Mesodermal cell (in vitro differentiated cells): ENCODE measurements at regions not wholly inside any gene's neighbourhood (a gene's known extent, or its start where the extent isn't known, plus 50 kb on each side); places are given as distances from the start of the nearest gene placed in this dataset.
"Not testable (repeated sequence)": the region's sequence is repeated elsewhere in the genome, so short reads cannot be mapped to it uniquely, and the experiment has no call there.

Experiments used
- H3K27ac ChIP-seq: 2 replicates; pipeline ENCODE4 v1.7.0; 2013; ENCODE audit warnings: mild to moderate bottlenecking, low read depth, low read length, moderate library complexity; ENCODE audit not compliant: severe bottlenecking
- H3K36me3 ChIP-seq: 2 replicates; pipeline ENCODE4 v1.7.1; 2013; ENCODE audit warnings: mild to moderate bottlenecking, low read length, moderate library complexity; ENCODE audit not compliant: control insufficient read depth, insufficient read depth
- H3K4me1 ChIP-seq: one replicate; pipeline ENCODE4 v1.7.1; 2013; ENCODE audit warnings: mild to moderate bottlenecking, low read length; ENCODE audit not compliant: insufficient read depth, control insufficient read depth, poor library complexity, severe bottlenecking
- H3K4me3 ChIP-seq: 2 replicates; pipeline ENCODE4 v1.7.0; 2013; ENCODE audit warnings: low read length, control low read depth, mild to moderate bottlenecking; ENCODE audit not compliant: insufficient read depth, poor library complexity, severe bottlenecking; ENCODE audit errors: extremely low read depth
- H3K9me3 ChIP-seq: 2 replicates; pipeline ENCODE4 v1.7.1; 2013; ENCODE audit warnings: mild to moderate bottlenecking, low read length, moderate library complexity; ENCODE audit not compliant: control insufficient read depth
- WGBS, 2 experiments: methylation state at CpG; one replicate each; pipeline ENCODE4 v1.1.5; 2013; ENCODE audit warnings: missing lambda C conversion rate in 2 of 2; ENCODE audit not compliant: insufficient coverage in 2 of 2; 5-methylcytosine and 5-hydroxymethylcytosine counted together

GRCh38 chr2:180840641-180841040, 139.8 kb upstream of the UBE2E3 start:
- Histone ChIP-seq H3K9me3 (no peaks in the 10 kb centered on the region), H3K4me1 (no peaks in the 10 kb centered on the region), H3K4me3 (no peak overlapping the region), H3K36me3 (no peaks in the 10 kb centered on the region), H3K27ac (no peak overlapping the region)
- WGBS, 2 experiments: 85 to 90% methylated on average over 6 of the region's 9 CpGs

DNA sequence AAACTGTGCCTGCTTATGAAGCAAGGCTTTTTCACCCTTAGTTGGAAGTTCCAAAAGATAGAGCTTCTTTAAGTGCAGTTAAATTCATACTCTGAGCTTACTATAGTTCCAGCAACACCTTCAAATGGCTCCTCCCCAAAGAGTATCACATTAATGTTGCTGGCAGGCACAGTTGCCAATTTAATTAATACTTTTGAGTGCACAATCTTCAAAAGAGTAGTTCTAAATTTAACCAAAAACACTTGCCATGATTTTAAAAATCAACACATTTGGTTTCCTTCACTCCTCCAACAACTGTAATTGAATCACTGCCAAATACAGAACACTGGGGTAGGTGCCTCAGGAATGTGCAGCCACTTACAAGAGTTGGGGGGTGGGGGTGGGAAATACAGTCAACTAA, 150.6 kb upstream of the UBE2E3 start:
- Histone ChIP-seq H3K27ac (no peak overlapping the region), H3K9me3 (no peaks in the 10 kb centered on the region), H3K36me3 (no peaks in the 10 kb centered on the region), H3K4me3 (no peak overlapping the region), H3K4me1 (no peaks in the 10 kb centered on the region)

DNA sequence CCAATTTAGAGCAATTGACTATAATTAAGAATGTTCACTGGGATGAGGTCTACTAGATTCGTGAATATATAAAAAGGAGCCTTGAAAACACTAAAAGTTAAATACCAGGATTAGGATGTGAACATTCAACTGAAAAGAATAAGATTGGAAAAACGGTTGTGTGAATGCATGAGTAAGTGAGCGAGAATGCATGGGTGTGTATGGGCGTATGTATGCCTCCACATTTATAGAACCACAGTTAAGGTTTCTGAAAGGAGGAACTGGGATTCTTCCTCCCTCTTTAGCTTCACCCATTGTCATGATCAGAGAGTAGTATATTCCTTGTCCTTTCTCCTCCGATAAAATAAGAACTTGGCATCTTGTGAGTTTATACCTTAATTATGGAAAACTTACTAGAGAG, 151.1 kb upstream of the UBE2E3 start:
- Histone ChIP-seq H3K4me1 (no peaks in the 10 kb centered on the region), H3K27ac (no peak overlapping the region), H3K9me3 (no peaks in the 10 kb centered on the region), H3K4me3 (no peak overlapping the region), H3K36me3 (no peaks in the 10 kb centered on the region)
- 100% methylated on average over 1 of the region's 5 CpGs; no CpG with 5 or more reads in 1 of the 2 experiments for WGBS, 2 experiments

- no peak overlapping the region for H3K27ac ChIP-seq
Measured at GRCh38 chr2:180828756-180829155, 151.6 kb upstream of the UBE2E3 start.

GRCh38 chr2:180823546-180824141, 156.8 kb upstream of the UBE2E3 start:
- no peaks in the 10 kb centered on the region for H3K36me3 ChIP-seq
- H3K9me3 ChIP-seq: no peaks in the 10 kb centered on the region
- no peak overlapping the region for H3K27ac ChIP-seq
- H3K4me3 ChIP-seq: no peak overlapping the region
- H3K4me1 ChIP-seq: no peaks in the 10 kb centered on the region
- WGBS, 2 experiments: 100% methylated on average over 2 of the region's 5 CpGs; no CpG with 5 or more reads in 1 of the 2 experiments

More at GRCh38 chr2:180828756-180829155, 151.6 kb upstream of the UBE2E3 start:
- H3K9me3 ChIP-seq: no peaks in the 10 kb centered on the region
- no peaks in the 10 kb centered on the region for H3K4me1 ChIP-seq
- 100% methylated on average over 1 of the region's 2 CpGs; no CpG with 5 or more reads in 1 of the 2 experiments for WGBS, 2 experiments
- H3K36me3 ChIP-seq: no peaks in the 10 kb centered on the region
- no peak overlapping the region for H3K4me3 ChIP-seq

DNA sequence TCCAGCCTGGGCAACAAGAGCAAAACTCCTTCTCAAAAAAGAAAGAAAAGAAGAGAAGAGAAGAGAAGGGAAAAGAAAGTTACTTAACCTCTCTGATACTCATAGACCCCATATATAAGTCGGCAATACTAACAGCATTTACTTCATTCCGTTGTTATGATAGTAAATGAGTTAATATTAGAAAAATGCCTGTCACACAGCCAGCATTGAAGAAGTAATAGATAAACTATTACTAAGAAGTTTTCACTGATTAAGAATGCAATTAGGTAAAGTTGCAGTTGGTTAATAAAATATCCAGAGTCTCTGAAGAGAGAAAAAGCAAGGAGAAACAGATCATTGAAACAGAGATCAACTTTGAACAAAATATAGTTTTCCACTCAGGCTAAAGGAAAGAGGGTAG, 161.3 kb upstream of the UBE2E3 start:
- H3K4me3 ChIP-seq: no peak overlapping the region
- no CpG with 5 or more reads among the region's 2 CpGs for WGBS, 2 experiments

DNA sequence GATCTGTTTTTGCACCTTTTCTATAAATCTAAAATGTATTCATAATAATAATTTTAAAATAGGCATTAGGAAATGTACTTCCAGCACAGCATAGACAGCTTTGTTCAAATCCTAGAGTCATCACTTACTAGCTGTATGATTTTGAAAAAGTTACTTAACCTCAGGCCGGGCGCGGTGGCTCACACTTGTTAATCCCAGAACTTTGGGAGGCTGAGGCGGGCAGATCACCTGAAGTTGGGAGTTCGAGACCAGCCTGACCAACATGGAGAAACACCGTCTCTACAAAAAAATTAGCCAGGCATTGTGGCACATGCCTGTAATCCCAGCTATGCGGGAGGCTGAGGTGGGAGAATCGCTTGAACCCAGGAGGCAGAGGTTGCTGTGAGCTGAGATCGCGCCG, 161.7 kb upstream of the UBE2E3 start:
- WGBS, 2 experiments: 79 to 86% methylated on average over 8 to 11 of the region's 11 CpGs

More for the DNA sequence above, 161.3 kb upstream of the UBE2E3 start:
- no peaks in the 10 kb centered on the region for H3K9me3 ChIP-seq
- H3K36me3 ChIP-seq: no peaks in the 10 kb centered on the region
- no peaks in the 10 kb centered on the region for H3K4me1 ChIP-seq
- H3K27ac ChIP-seq: no peak overlapping the region

GRCh38 chr2:180799141-180799540, 181.3 kb upstream of the UBE2E3 start:
- Histone ChIP-seq H3K9me3 (no peaks in the 10 kb centered on the region), H3K27ac (no peak overlapping the region), H3K4me3 (no peak overlapping the region), H3K36me3 (no peaks in the 10 kb centered on the region), H3K4me1 (no peaks in the 10 kb centered on the region)
- 100% methylated on average over 1 of the region's 1 CpG for WGBS, 2 experiments

More for the DNA sequence above, 161.7 kb upstream of the UBE2E3 start:
- not testable (repeated sequence) for H3K4me1 ChIP-seq, H3K36me3 ChIP-seq, H3K27ac ChIP-seq, H3K9me3 ChIP-seq, H3K4me3 ChIP-seq

DNA sequence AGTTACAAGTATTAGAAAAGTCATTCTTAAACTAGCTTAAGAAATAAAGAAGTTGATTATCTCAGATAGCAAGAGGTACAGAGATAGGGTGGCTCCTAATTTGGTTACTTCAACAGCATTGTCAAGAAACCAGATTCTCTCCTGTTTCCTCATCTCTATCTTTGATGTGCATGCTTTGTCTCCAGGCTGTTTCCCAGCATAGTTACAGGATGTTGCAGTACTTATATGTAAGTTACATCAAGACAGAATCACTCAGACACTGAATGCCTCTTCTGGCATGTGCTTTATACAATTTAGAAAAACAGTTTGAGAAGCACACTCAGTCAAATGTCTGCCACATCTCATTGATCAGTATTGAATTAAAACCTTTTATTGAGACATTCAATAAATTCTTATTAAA, 189.5 kb upstream of the UBE2E3 start:
- Histone ChIP-seq H3K4me3 (no peak overlapping the region), H3K4me1 (no peaks in the 10 kb centered on the region), H3K27ac (no peak overlapping the region), H3K36me3 (no peaks in the 10 kb centered on the region), H3K9me3 (no peaks in the 10 kb centered on the region)

- Histone ChIP-seq H3K4me3 (no peak overlapping the region), H3K9me3 (no peaks in the 10 kb centered on the region), H3K4me1 (no peaks in the 10 kb centered on the region), H3K27ac (no peak overlapping the region), H3K36me3 (no peaks in the 10 kb centered on the region)
- WGBS, 2 experiments: no CpG with 5 or more reads among the region's 1 CpG
Measured at GRCh38 chr2:180787330-180787729, 193.1 kb upstream of the UBE2E3 start.

DNA sequence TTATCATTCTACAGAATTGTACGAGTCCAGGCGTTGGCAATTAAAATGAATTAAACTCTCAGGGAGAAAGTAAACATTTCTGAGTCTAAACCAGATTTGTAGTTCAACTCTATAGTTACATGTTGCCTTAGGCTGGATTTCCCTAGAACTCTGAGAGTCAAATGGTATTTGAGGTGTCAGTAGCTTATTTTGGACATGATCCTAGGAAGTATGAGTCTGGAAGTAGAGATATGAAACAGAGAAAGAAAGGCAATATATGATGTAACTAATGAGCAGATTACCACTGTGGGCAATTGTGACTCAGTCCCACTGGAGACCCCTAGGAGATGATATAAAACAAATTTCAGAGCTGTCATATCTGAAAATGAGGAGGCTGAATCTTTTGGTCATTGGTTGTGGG, 199.1 kb upstream of the UBE2E3 start:
- no CpG with 5 or more reads among the region's 2 CpGs for WGBS, 2 experiments
- Histone ChIP-seq H3K27ac (no peak overlapping the region), H3K4me3 (no peak overlapping the region), H3K9me3 (no peaks in the 10 kb centered on the region), H3K36me3 (no peaks in the 10 kb centered on the region), H3K4me1 (no peaks in the 10 kb centered on the region)
